HepG2 (cell line): ENCODE measurements at regions not wholly inside any gene's neighbourhood (a gene's known extent, or its start where the extent isn't known, plus 50 kb on each side); places are given as distances from the start of the nearest gene placed in this dataset.

Experiments used
- ATAC-seq: fragments of 200-7000 bp; cut with Tn5 transposase; 3 replicates; pipeline ENCODE4 v1.9.1; 2020; ENCODE audit warnings: mild to moderate bottlenecking, moderate library complexity
- BruUV-seq: library from RNA; stranded (reverse); fragments of 400-500 nt; replicated peaks from 2 replicates; lab custom pipeline; 2021; lab: Mats Ljungman, UMichigan
- CTCF ChIA-PET: fragments of 300-600 bp; formaldehyde crosslinking; extraction: SDS; loops from one replicate; lab custom pipeline; 2021; ENCODE audit warnings: low total read pairs, inconsistent platforms, low intra/inter-chr PET ratio; lab: Yijun Ruan, JAX
- POLR2A ChIA-PET: fragments of 350-600 bp; sonication (Branson Sonifier 250); formaldehyde crosslinking; loops from one replicate; lab custom pipeline; 2020; ENCODE audit warnings: antibody characterized with exemption, inconsistent platforms; lab: Yijun Ruan, JAX
- DNase-seq: peaks from one replicate; pipeline ENCODE4 v3.0.0-alpha.2; 2015; ENCODE audit warnings: low spot score
- FAIRE-seq: peaks from 3 replicates; lab custom pipeline; 2011; peaks lifted over from hg19 to GRCh38; lab: Jason Lieb, UNC
- H2AFZ ChIP-seq: one replicate; pipeline ENCODE4 v1.6.1; 2011; ENCODE audit warnings: low read length, inconsistent platforms
- H3K27ac ChIP-seq: fragments of 300-600 bp; 3 replicates; pipeline ENCODE4 v1.8.0; 2011; ENCODE audit warnings: mixed run types, mild to moderate bottlenecking, mixed read lengths, low read length, inconsistent platforms; ENCODE audit not compliant: insufficient read depth; ENCODE audit errors: extremely low read length
- H3K27me3 ChIP-seq, 2 experiments: fragments of 200-600 bp in 1 of 2; 2 replicates in 1 of 2; 3 replicates in 1 of 2; pipeline versions ENCODE4 v1.6.0 to v1.8.0; 2011; ENCODE audit warnings: low read length in 2 of 2, mild to moderate bottlenecking in 2 of 2, moderate library complexity in 2 of 2, inconsistent platforms in 1 of 2; ENCODE audit not compliant: insufficient read depth in 2 of 2, control insufficient read depth in 1 of 2
- H3K36me3 ChIP-seq, 2 experiments: fragments of 200-600 bp in 1 of 2; replicated peaks in 1 of 2; 2 replicates in 1 of 2; 3 replicates in 1 of 2; pipeline versions ENCODE4 v1.5.1 to v1.8.0; 2011; ENCODE audit warnings: low read length in 2 of 2, inconsistent platforms in 1 of 2; ENCODE audit not compliant: insufficient read depth in 2 of 2, control insufficient read depth in 1 of 2
- H3K4me1 ChIP-seq: 2 replicates; pipeline ENCODE4 v1.5.1; 2012; ENCODE audit warnings: low read length, inconsistent platforms; ENCODE audit not compliant: insufficient read depth
- H3K4me2 ChIP-seq: 2 replicates; pipeline ENCODE4 v1.6.0; 2011; ENCODE audit warnings: low read depth, low read length, inconsistent platforms
- H3K4me3 ChIP-seq, 3 experiments: fragments of 200-600 bp in 1 of 3; sonication (generic), shearing (Covaris generic) in 1 of 3; replicated peaks in 1 of 3; 2 replicates each; pipeline ENCODE4 v1.5.1; 2011 to 2016; ENCODE audit warnings: low read length in 3 of 3, inconsistent platforms in 2 of 3, low read depth in 2 of 3, mild to moderate bottlenecking in 2 of 3, control low read depth in 1 of 3, mixed read lengths in 1 of 3; ENCODE audit not compliant: insufficient read depth in 1 of 3
- H3K79me2 ChIP-seq: one replicate; pipeline ENCODE4 v1.6.1; 2011; ENCODE audit warnings: low read length, inconsistent platforms; ENCODE audit not compliant: insufficient read depth
- H3K9ac ChIP-seq: 2 replicates; pipeline ENCODE4 v1.6.0; 2011; ENCODE audit warnings: mild to moderate bottlenecking, low read depth, low read length, inconsistent platforms; ENCODE audit not compliant: insufficient read depth
- H3K9me3 ChIP-seq: 2 replicates; pipeline ENCODE4 v1.5.1; 2012; ENCODE audit warnings: mild to moderate bottlenecking, low read length
- H4K20me1 ChIP-seq: 2 replicates; pipeline ENCODE4 v1.6.0; 2011; ENCODE audit warnings: inconsistent platforms, mild to moderate bottlenecking, low read length, moderate library complexity; ENCODE audit not compliant: insufficient read depth
- AKAP8 ChIP-seq: sonication (generic); formaldehyde crosslinking; IDR thresholded peaks from 2 replicates; pipeline ENCODE4 v1.5.1; 2020; ENCODE audit warnings: mild to moderate bottlenecking, missing genetic modification reagents
- CC2D1A ChIP-seq: sonication (generic); formaldehyde crosslinking; IDR thresholded peaks from 2 replicates; pipeline ENCODE4 v1.8.1; 2023; ENCODE audit warnings: mild to moderate bottlenecking, missing genetic modification reagents
- ETS1 ChIP-seq: sonication (generic); formaldehyde crosslinking; IDR thresholded peaks from 2 replicates; pipeline ENCODE4 v1.4.0; 2020; ENCODE audit warnings: missing genetic modification reagents
- IRF1 ChIP-seq: sonication (generic); formaldehyde crosslinking; IDR thresholded peaks from 2 replicates; pipeline ENCODE4 v1.4.0; 2020; ENCODE audit warnings: low read depth, mild to moderate bottlenecking, missing genetic modification reagents
- KMT2B ChIP-seq: IDR thresholded peaks from 2 replicates; pipeline ENCODE4 v1.6.1; 2016; ENCODE audit warnings: missing genetic modification reagents, missing compliant biosample characterization
- LCORL ChIP-seq, 2 experiments: fragments of 450-650 bp in 1 of 2; sonication (generic) in 1 of 2; formaldehyde crosslinking in 1 of 2; IDR thresholded peaks; 2 replicates each; pipeline versions ENCODE4 v1.5.0 to v1.6.1; 2017 to 2020; ENCODE audit warnings: antibody characterized with exemption in 1 of 2, missing genetic modification reagents in 1 of 2
- MBNL3 ChIP-seq: fragments of 250-450 bp; sonication (Bioruptor Pico); conservative IDR thresholded peaks from 2 replicates; pipeline ENCODE4 v1.8.0; 2022; ENCODE audit warnings: mild to moderate bottlenecking, inconsistent platforms
- MED13 ChIP-seq: sonication (generic); formaldehyde crosslinking; IDR thresholded peaks from 2 replicates; pipeline ENCODE4 v1.5.0; 2020; ENCODE audit warnings: missing genetic modification reagents
- ONECUT2 ChIP-seq: sonication (generic); formaldehyde crosslinking; IDR thresholded peaks from 2 replicates; pipeline ENCODE4 v1.4.0; 2020; ENCODE audit warnings: missing genetic modification reagents
- SALL1 ChIP-seq: sonication (generic); formaldehyde crosslinking; IDR thresholded peaks from 2 replicates; pipeline ENCODE4 v1.8.0; 2022; ENCODE audit warnings: mild to moderate bottlenecking, missing genetic modification reagents
- THAP7 ChIP-seq: sonication (generic); formaldehyde crosslinking; IDR thresholded peaks from 2 replicates; pipeline ENCODE4 v1.8.1; 2023; ENCODE audit warnings: mild to moderate bottlenecking, missing genetic modification reagents
- ZBTB40 ChIP-seq, 2 experiments: fragments of 450-650 bp in 1 of 2; sonication (generic) in 1 of 2; formaldehyde crosslinking in 1 of 2; IDR thresholded peaks; 2 replicates each; pipeline versions ENCODE4 v1.6.1 to v1.8.0; 2016 to 2022; ENCODE audit warnings: antibody characterized with exemption in 1 of 2, mild to moderate bottlenecking in 1 of 2, missing genetic modification reagents in 1 of 2
- ZNF768 ChIP-seq: sonication (generic); formaldehyde crosslinking; IDR thresholded peaks from 2 replicates; pipeline ENCODE4 v1.4.0; 2020; ENCODE audit warnings: missing genetic modification reagents
- WGBS: methylation state at CpG from one replicate; pipeline ENCODE4 v1.1.6; 2017; ENCODE audit warnings: low lambda C conversion rate; 5-methylcytosine and 5-hydroxymethylcytosine counted together
- in situ Hi-C: cut with HindIII; loops from 2 replicates; pipeline ENCODE4 v1.10.0; 2017; ENCODE audit warnings: low pct_unique_long_range_greater_than_20kb; ENCODE audit not compliant: extremely low pct_ligation_motif_present
- intact Hi-C: fragments of 100-400 bp; cut with micrococcal nuclease; formaldehyde crosslinking; loops from one replicate; pipeline ENCODE4 v1.10.0; 2022; ENCODE audit not compliant: unreplicated experiment

DNA sequence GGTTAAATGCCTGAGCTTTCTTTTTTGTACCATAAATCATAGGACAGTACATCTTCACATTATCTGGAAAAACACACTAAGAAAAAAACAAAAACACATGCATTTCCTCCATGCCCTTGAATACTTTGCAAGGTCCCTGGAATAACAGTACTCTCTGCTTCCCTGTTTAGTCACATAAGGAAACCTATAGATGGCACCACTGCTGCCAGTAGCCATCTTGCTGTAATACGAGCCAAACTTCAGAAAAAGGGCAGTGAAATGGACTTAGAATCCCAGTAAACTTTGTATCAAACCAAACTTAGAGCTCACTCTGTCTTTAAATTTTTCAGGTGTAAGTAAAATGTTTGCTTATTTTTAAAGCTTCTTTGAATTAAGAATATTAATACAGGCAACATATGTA lies 435.5 kb downstream of the KCNJ2 start (continued):
- TF ChIP-seq MBNL3 (CRISPR knock-in tag) = no peak
- TF ChIP-seq ZNF768 (CRISPR knock-in tag) = no peak
- no peak for TF ChIP-seq IRF1
- TF ChIP-seq KMT2B (CRISPR knock-in tag) = no peak
- no peak for TF ChIP-seq ETS1 (CRISPR knock-in tag)

DNA sequence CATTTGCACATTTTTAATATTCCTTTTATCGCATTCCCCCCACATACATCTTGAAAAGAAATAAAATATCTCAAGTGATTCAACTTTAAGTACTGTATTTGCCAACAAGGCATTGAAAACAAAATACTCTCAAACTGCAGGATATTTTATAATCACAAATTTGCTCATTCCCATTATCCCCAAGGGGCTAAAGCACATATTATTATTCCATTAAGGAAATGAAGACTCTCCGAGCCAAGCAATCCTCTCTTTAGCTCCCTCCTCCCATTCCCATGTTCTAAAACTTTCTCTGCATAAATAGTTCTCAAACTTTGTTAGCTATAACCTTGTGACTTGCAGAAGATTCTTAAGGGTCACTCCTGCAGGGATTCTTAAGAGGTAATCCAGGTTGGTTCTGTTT lies 436.8 kb downstream of the KCNJ2 start:
- ATAC-seq (no peak), DNase-seq (no peak), FAIRE-seq (no peak)
- H3K4me1 ChIP-seq = no peaks in the 10 kb centered on the region
- no peak overlapping the region for H2AFZ ChIP-seq
- intact Hi-C loops (no loop called here), in situ Hi-C loops (no loop called here)
- H3K36me3 ChIP-seq = no peaks in the 10 kb centered on the region
- no peaks in the 10 kb centered on the region for H4K20me1 ChIP-seq
- H3K27ac ChIP-seq = no peak overlapping the region
- WGBS = 2% methylated on average over 2 of the region's 2 CpGs
- no TSS peak for BruUV-seq
- ChIA-PET POLR2A (no interaction called here), CTCF (no interaction called here)
- no peaks in the 10 kb centered on the region for H3K27me3 ChIP-seq
- no peaks in the 10 kb centered on the region for H3K79me2 ChIP-seq
- no peaks in the 10 kb centered on the region for H3K9me3 ChIP-seq
- no peak overlapping the region for H3K4me2 ChIP-seq
- no peak overlapping the region for H3K9ac ChIP-seq
- H3K4me3 ChIP-seq = no peak overlapping the region
- no peak for TF ChIP-seq ZBTB40 (IDR thresholded peaks at IDR 0.05)
- no peak for TF ChIP-seq ZBTB40 (CRISPR knock-in tag; IDR thresholded peaks at IDR 0.05)
- no peak for TF ChIP-seq THAP7
- no peak for TF ChIP-seq SALL1 (CRISPR knock-in tag)
- no peak for TF ChIP-seq ONECUT2
- TF ChIP-seq MED13 (CRISPR knock-in tag) = no peak
- TF ChIP-seq AKAP8 (CRISPR knock-in tag) = no peak
- no peak for TF ChIP-seq LCORL (IDR thresholded peaks at IDR 0.05)
- TF ChIP-seq LCORL (CRISPR knock-in tag; IDR thresholded peaks at IDR 0.05) = no peak
- TF ChIP-seq CC2D1A (CRISPR knock-in tag) = no peak
